Body of pancreas (tissue), 4 donors: ENCODE measurements at regions not wholly inside any gene's neighbourhood (a gene's known extent, or its start where the extent isn't known, plus 50 kb on each side); places are given as distances from the start of the nearest gene placed in this dataset.

Experiments used
- POLR2A ChIP-seq, 3 donors: fragments of 450-650 bp; IDR thresholded peaks; one replicate each; pipeline ENCODE4 v1.6.1; 2016; ENCODE audit warnings: antibody characterized with exemption in 3 of 3, mild to moderate bottlenecking in 2 of 3
- TF ChIP-seq, protein P1 (sequence below), 7 experiments: fragments of 450-650 bp in 4 of 7; fragments of 200-600 bp in 3 of 7; sonication (generic) in 3 of 7; IDR thresholded peaks; one replicate each; pipeline ENCODE4 v1.5.1; 2016 to 2019; ENCODE audit warnings: antibody characterized with exemption in 7 of 7

GRCh38 chr7:153396475-153396874 is 636.9 kb downstream of the ACTR3B start:
- TF ChIP-seq POLR2A (IDR thresholded peaks at IDR 0.05), result no peak
- TF ChIP-seq, protein P1, sequence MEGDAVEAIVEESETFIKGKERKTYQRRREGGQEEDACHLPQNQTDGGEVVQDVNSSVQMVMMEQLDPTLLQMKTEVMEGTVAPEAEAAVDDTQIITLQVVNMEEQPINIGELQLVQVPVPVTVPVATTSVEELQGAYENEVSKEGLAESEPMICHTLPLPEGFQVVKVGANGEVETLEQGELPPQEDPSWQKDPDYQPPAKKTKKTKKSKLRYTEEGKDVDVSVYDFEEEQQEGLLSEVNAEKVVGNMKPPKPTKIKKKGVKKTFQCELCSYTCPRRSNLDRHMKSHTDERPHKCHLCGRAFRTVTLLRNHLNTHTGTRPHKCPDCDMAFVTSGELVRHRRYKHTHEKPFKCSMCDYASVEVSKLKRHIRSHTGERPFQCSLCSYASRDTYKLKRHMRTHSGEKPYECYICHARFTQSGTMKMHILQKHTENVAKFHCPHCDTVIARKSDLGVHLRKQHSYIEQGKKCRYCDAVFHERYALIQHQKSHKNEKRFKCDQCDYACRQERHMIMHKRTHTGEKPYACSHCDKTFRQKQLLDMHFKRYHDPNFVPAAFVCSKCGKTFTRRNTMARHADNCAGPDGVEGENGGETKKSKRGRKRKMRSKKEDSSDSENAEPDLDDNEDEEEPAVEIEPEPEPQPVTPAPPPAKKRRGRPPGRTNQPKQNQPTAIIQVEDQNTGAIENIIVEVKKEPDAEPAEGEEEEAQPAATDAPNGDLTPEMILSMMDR (IDR thresholded peaks at IDR 0.05), result no peak
